ENCODE measurements at regions not wholly inside any gene's neighbourhood (a gene's known extent, or its start where the extent isn't known, plus 50 kb on each side); places are given as distances from the start of the nearest gene placed in this dataset.

- TF ChIP-seq CTCF (IDR thresholded peaks at IDR 0.05) = 0 out of 2 replicates have a peak, but pooled peaks have one; percentile 22
Measured at GRCh38 chr1:86650065-86650464, 54.3 kb upstream of the SH3GLB1 start.

Measured in LNCAP (cell line).